ENCODE measurements at regions not wholly inside any gene's neighbourhood (a gene's known extent, or its start where the extent isn't known, plus 50 kb on each side); places are given as distances from the start of the nearest gene placed in this dataset.

- no peak for DNase-seq
These were observed 53.0 kb downstream of the RASSF10 start for GRCh38 chr11:13062115-13062514.

DNA sequence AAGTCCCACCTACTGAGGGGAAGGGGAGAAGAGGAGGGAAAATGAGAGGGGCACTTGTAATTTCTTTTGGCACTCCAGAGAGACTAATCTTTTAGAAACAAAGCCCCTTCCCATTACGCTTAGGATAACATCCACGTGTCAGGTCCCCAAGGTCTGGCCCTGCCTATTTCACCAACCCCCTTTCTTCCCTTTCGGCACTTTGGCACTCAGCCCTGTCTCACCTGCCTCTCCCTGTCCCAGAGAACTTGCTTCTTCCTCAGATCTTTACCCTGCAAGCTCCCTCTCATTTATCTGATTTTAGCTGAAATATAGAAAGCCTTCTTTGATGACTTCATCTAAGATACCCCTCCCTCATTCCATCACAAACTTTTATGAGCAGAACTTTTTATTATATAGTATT lies 55.5 kb downstream of the RASSF10 start:
- DNase-seq, result no peak

GRCh38 chr11:13065200-13065787 lies 56.2 kb downstream of the RASSF10 start:
- DNase-seq, result no peak

DNA sequence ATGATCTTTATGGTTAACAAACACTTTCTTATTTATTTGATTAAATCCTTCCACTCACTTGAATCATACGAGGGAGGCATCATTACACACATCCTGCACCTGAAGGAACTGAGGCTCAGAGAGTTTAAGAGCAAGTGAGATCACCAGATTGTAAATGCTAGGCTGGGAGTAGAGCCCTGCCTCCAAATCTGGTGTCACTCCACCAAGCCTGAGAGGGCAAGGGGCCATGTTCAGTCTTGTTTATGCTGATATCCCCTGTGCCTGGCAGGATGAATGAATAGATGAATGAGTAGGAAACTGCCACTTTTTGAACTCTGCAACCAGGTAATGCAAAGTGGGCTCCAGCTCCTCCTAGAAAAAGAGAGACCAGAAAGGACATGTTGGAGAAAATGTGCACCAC lies 59.1 kb downstream of the RASSF10 start:
- no peak for DNase-seq

GRCh38 chr11:13073119-13073981 lies 64.2 kb downstream of the RASSF10 start:
- DNase-seq, result no peak

DNA sequence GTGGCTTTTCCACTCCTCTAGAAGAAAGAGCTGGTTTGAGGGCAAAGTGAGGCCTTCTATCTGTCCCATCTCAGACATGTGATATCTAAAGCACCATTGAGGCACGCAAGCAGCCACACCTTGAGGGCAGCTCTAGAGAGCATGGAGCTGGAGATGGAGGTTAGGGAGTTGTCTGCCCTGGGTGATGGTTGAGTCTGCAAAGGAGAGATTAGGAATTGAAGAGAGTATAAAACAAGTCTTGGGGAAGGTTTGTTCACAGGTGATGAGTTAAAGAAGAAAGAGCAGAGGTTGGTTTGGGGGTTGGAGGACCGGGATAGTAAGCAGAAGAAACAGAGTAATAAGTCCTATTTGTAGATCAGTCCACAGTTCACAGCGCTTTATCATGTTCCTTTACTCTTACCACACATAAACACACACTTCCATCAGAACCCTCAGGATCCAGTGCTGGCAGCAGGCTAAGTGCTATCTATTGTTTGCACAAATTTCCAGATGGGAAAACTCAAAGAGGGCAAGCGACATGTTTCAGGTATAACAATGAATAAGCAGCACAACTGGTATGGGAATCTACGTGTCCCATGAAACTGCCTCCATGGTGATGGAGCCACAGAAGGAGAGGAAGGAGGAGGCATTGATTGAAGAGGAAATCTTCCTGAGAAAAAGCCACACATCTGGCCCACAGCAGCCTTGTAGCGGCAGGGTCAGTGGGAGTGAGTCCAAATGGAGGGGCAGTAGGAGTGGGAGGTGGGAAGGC lies 65.8 kb downstream of the RASSF10 start:
- no peak for DNase-seq

- DNase-seq, result no peak
These were observed 67.8 kb downstream of the RASSF10 start for GRCh38 chr11:13076961-13077360.

- DNase-seq, result no peak
These were observed 71.7 kb downstream of the RASSF10 start for GRCh38 chr11:13080861-13081260.

DNA sequence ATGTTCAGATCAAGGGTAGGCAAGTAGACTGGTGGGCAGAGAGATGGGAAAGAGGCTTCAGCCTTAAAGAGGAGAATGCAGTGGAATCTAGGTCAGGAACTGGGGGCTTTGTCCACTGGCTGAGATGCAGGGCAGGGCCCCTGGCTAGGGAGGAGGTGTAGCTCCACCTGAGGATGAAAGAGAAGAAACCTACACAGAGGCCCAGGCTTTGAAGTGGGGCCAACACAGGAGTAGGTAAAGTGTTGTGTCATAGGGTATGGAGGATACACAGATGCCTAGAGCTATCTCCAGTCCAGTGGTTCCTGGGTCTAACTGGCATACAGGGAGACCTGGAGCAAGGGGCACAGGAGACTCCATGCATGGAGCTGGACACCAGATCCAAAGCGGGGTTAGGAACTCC lies 73.5 kb downstream of the RASSF10 start:
- no peak for DNase-seq

DNA sequence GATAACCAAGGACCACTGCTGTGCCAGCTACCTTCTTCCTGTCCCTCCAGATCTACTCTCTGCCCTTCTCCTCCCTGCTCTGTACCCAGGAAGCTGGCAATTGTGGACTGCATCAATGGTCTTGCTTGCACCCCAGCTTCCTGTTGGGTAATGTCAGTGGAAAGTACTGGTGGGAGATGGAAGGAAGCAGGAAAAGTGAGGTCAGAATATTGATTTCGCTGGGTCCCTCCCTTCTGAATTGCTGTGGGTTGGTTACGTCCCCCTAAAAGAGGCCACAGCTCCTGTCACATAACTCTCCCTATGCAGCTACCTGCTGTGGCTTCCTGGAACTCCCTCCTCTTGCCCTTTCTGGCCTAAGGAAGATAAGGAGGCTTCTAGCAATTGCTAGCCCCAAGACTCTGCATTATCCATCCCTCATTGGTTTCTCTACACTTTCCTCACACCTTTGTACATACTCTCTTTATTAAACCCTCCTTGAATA lies 81.2 kb downstream of the RASSF10 start:
- no peak for DNase-seq

GRCh38 chr11:13091373-13091772 lies 82.3 kb downstream of the RASSF10 start:
- DNase-seq, result no peak

- DNase-seq, result no peak
These were observed 82.7 kb downstream of the RASSF10 start for GRCh38 chr11:13091804-13092203.

GRCh38 chr11:13094930-13095687 lies 86.0 kb downstream of the RASSF10 start:
- DNase-seq, result no peak

GRCh38 chr11:13098063-13098462 lies 88.9 kb downstream of the RASSF10 start:
- no peak for DNase-seq

- DNase-seq, result no peak
These were observed 89.6 kb downstream of the RASSF10 start for GRCh38 chr11:13098616-13099289.

GRCh38 chr11:13101644-13102512 lies 92.8 kb downstream of the RASSF10 start:
- no peak for DNase-seq

DNA sequence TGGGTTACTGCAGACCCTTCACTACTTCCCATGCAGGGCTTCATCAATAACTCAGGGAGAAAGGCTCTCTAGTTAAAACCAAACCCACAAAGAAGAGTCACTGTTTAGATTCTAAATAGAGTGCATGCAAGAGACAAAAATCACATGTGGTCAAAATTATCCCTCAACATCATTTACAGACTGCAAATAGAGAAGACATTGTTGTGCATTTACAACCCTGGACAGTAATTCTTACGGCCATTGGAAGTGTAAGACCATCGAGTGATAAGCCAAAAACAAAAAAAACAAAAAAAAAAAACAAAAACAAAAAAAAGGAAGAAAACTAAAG lies 93.4 kb downstream of the RASSF10 start:
- no peak for DNase-seq

DNA sequence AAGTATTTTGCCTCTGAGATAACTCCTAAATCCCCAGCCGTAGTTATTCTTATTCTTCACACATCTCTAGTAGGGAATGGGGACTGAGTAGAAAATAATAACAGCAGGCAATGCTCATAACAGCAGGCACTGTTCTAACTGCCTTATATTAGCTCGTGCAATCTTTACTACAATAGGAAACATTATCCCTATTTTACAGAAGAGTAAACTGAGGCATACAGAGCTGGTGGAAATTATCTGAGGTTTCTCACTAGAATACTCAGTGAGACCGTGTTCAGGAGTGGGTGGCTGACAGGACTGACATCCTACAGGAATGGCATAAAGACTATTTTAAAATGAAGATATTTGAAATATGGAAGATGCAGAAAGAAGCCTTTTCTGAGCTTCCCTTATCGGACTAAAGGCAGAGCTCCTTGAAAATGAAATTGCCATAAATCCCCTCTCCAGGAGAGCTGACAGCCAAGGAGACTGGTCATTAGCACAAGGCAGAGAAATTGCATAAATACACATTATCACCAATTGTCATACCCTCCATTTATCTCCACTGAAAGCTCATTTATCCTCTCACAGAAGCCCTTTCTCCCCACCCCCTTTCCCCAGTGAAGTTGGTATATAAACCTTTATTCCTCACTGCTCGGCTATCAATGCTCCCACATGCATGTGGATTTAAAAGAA lies 93.9 kb downstream of the RASSF10 start:
- no peak for DNase-seq

GRCh38 chr11:13103962-13104554 lies 94.9 kb downstream of the RASSF10 start:
- DNase-seq, result no peak

DNA sequence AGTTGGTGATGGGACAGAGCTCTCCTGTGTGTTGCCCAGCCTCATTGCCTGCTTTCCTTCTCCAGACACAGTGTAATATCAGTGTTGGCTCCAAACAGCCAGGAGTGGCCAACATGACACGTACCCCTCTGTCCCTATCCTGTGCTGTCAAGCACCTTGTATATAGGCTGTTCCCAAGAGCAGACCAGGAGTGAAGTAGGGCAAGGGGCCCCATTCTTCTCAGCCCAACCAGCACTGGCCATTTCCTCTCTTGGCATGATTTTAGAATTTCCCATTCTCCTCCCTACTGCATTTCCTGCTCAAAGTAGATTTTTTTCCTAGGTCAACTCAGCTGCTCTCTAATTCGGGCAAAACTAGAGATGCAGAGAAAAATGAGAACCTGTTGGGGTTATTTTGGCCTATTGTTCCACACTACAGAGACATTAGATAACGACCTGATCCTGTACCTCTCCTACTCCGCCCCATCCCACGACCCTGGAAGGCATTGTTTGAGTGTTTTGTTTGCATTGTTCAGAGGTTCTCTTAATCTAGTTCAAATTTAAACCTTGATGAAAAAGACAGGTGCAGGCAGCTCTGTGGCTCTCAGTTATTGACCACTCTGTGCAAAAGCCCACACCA lies 95.6 kb downstream of the RASSF10 start:
- DNase-seq, result no peak
